ENCODE measurements at regions not wholly inside any gene's neighbourhood (a gene's known extent, or its start where the extent isn't known, plus 50 kb on each side); places are given as distances from the start of the nearest gene placed in this dataset.

DNA sequence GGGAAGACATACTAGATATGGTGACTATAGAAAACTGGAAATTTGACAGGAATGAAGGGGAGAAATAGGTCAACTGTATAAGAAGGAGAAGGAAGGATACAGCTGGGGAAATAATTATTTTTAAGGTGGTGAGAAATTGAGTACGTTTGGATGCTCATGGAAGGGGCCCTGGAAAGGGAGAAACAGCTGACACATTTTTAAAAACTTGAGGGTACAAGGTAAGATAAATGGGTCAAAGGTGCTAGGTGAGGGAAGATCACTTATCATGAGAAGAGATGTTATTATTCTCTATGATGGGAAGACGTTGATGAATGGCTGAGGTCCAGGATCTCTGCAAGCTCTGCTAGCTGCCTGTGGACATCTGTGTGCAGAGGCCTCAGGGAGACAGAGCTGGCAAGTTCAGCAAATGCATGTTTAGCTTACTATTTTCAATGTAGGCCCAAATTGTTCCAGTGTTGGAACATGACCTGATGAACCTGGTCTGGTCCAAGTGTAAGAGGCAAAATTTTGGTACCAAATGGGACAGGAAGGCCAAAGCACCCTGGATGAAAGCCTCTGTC, 181.7 kb downstream of the MTRR start:
- Histone ChIP-seq H3K9me3 (no peaks in the 10 kb centered on the region), H3K4me1 (no peaks in the 10 kb centered on the region), H3K36me3 (no peaks in the 10 kb centered on the region), H3K4me3 (no peak overlapping the region), H3K27ac (no peak overlapping the region), H3K27me3 (no peaks in the 10 kb centered on the region)
- DNase-seq (ENCODE audit: low spot score in 2 of 2) = no peak
- TF ChIP-seq POLR2AphosphoS5 (IDR thresholded peaks at IDR 0.05) (no peak), POLR2A (IDR thresholded peaks at IDR 0.05) (no peak), EP300 (IDR thresholded peaks at IDR 0.05) (no peak)
- TF ChIP-seq, protein P1, sequence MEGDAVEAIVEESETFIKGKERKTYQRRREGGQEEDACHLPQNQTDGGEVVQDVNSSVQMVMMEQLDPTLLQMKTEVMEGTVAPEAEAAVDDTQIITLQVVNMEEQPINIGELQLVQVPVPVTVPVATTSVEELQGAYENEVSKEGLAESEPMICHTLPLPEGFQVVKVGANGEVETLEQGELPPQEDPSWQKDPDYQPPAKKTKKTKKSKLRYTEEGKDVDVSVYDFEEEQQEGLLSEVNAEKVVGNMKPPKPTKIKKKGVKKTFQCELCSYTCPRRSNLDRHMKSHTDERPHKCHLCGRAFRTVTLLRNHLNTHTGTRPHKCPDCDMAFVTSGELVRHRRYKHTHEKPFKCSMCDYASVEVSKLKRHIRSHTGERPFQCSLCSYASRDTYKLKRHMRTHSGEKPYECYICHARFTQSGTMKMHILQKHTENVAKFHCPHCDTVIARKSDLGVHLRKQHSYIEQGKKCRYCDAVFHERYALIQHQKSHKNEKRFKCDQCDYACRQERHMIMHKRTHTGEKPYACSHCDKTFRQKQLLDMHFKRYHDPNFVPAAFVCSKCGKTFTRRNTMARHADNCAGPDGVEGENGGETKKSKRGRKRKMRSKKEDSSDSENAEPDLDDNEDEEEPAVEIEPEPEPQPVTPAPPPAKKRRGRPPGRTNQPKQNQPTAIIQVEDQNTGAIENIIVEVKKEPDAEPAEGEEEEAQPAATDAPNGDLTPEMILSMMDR (IDR thresholded peaks at IDR 0.05) = no peak
- WGBS = 48% methylated on average over 2 of the region's 2 CpGs

DNA sequence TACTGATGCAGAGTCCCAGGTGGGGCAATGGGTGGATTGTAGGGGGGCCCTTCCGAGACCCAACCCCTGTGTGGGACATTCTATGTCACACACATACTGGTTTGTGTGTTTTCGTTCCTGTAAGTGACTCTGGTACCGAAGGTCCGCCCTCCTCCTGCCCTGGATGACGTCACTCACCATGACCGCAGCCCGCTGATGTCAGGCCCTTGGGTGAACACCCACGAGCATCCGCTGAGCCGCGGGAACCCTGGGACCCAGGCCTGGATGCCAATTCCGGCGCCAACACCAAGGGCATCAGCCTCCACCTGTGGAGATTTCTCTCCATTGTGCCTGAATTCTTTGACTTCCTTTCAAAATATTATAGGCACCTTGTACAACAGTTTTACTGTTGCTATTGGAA, 184.3 kb downstream of the MTRR start:
- no peaks in the 10 kb centered on the region for H3K27me3 ChIP-seq
- H3K27ac ChIP-seq = no peak overlapping the region
- no peaks in the 10 kb centered on the region for H3K9me3 ChIP-seq
- no peak overlapping the region for H3K4me3 ChIP-seq
- H3K4me1 ChIP-seq = no peaks in the 10 kb centered on the region
- TF ChIP-seq, protein P1 (IDR thresholded peaks at IDR 0.05) = no peak
- TF ChIP-seq POLR2A (IDR thresholded peaks at IDR 0.05) (no peak), POLR2AphosphoS5 (IDR thresholded peaks at IDR 0.05) (no peak), EP300 (IDR thresholded peaks at IDR 0.05) (no peak)
- H3K36me3 ChIP-seq = no peaks in the 10 kb centered on the region
- DNase-seq (ENCODE audit: low spot score in 2 of 2) = no peak
- WGBS = 87% methylated on average over 13 of the region's 13 CpGs

- 54% methylated on average over 7 of the region's 7 CpGs for WGBS
- H3K9me3 ChIP-seq = no peaks in the 10 kb centered on the region
- no peak overlapping the region for H3K27ac ChIP-seq
- no peaks in the 10 kb centered on the region for H3K36me3 ChIP-seq
- H3K4me1 ChIP-seq = no peaks in the 10 kb centered on the region
- H3K4me3 ChIP-seq = no peak overlapping the region
- TF ChIP-seq POLR2A (IDR thresholded peaks at IDR 0.05) (no peak), POLR2AphosphoS5 (IDR thresholded peaks at IDR 0.05) (no peak), EP300 (IDR thresholded peaks at IDR 0.05) (no peak)
- TF ChIP-seq, protein P1 (IDR thresholded peaks at IDR 0.05) = no peak
- no peaks in the 10 kb centered on the region for H3K27me3 ChIP-seq
- no peak for DNase-seq (ENCODE audit: low spot score in 2 of 2)
Measured at GRCh38 chr5:8057769-8058168, 188.8 kb downstream of the MTRR start.

DNA sequence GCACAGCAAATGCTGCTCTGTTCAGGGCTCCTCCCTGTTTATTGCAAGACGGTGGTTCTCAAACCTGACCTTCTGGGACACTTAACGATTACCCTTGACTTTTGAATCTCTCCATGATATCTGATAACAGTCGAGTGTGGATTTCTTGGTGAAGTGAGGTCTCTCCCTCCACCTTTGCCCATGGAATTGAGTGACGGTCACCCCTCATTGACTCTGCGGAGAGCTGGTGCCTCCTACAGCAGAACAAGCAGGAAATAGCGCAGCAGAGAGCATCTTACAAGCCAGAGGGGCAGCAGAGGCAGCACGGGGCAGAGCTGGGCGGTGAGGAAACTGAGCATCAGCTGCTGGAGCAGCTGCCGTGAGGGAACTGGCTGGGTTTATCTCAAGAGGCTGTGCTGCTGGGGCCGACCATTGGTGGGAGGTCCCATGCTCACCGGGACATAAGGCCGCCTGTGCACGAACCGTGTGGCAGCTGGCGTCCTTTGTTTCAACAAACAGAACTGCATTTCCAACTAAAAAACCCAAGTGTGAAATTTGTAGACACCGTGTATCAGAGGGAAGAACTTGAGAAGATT, 189.8 kb downstream of the MTRR start:
- Histone ChIP-seq H3K36me3 (no peaks in the 10 kb centered on the region), H3K27me3 (no peaks in the 10 kb centered on the region), H3K9me3 (no peaks in the 10 kb centered on the region), H3K27ac (no peak overlapping the region), H3K4me3 (no peak overlapping the region), H3K4me1 (no peaks in the 10 kb centered on the region)
- no peak for DNase-seq (ENCODE audit: low spot score in 2 of 2)
- 91% methylated on average over 16 of the region's 16 CpGs for WGBS
- TF ChIP-seq POLR2AphosphoS5 (IDR thresholded peaks at IDR 0.05) (no peak), EP300 (IDR thresholded peaks at IDR 0.05) (no peak), POLR2A (IDR thresholded peaks at IDR 0.05) (no peak)
- TF ChIP-seq, protein P1 (IDR thresholded peaks at IDR 0.05) = no peak

- Histone ChIP-seq H3K4me3 (no peak overlapping the region), H3K36me3 (no peaks in the 10 kb centered on the region), H3K4me1 (no peaks in the 10 kb centered on the region), H3K9me3 (no peaks in the 10 kb centered on the region), H3K27ac (no peak overlapping the region), H3K27me3 (no peaks in the 10 kb centered on the region)
- WGBS = 67% methylated on average over 4 of the region's 4 CpGs
- TF ChIP-seq EP300 (IDR thresholded peaks at IDR 0.05) = no peak
- no peak for TF ChIP-seq POLR2A (IDR thresholded peaks at IDR 0.05)
- TF ChIP-seq, protein P1 (IDR thresholded peaks at IDR 0.05) = no peak
- TF ChIP-seq POLR2AphosphoS5 (IDR thresholded peaks at IDR 0.05) = no peak
- DNase-seq (ENCODE audit: low spot score in 2 of 2) = no peak
Measured at GRCh38 chr5:8059337-8059736, 190.4 kb downstream of the MTRR start.
